Activated CD8-positive, alpha-beta memory T cell treated with anti-CD3 and anti-CD28 coated beads for 36 hours (primary cell): ENCODE measurements at regions not wholly inside any gene's neighbourhood (a gene's known extent, or its start where the extent isn't known, plus 50 kb on each side); places are given as distances from the start of the nearest gene placed in this dataset.

Experiments
- CTCF ChIA-PET: fragments of 350-600 bp; sonication (Branson Sonifier 250); formaldehyde crosslinking; loops from one replicate; lab custom pipeline; 2021; ENCODE audit warnings: antibody characterized with exemption; lab: Charles Lee
- POLR2A ChIA-PET: fragments of 350-600 bp; sonication (Branson Sonifier 250); formaldehyde crosslinking; loops from one replicate; lab custom pipeline; 2021; ENCODE audit warnings: antibody characterized with exemption; lab: Charles Lee

DNA sequence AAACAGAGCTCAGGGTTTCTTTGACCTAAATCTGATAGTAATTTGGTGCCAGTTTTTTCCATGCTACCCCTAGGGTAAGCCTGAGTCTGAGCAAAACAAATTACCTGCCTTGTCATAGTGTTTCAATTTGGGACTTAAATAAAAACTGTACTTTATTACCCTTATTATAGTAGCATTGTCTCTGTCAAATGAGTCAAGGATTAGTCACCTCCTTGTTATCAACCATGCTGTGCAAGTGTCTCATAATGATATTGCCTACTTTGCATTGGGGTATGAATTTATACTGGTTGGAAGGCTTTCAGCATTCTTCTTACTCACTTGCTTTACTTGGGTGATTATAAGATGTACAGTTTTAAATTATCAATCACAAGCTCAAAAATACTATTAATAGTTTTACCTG is 380.0 kb downstream of the LRFN5 start:
- POLR2A ChIA-PET = no interaction called here
- CTCF ChIA-PET = no interaction called here

DNA sequence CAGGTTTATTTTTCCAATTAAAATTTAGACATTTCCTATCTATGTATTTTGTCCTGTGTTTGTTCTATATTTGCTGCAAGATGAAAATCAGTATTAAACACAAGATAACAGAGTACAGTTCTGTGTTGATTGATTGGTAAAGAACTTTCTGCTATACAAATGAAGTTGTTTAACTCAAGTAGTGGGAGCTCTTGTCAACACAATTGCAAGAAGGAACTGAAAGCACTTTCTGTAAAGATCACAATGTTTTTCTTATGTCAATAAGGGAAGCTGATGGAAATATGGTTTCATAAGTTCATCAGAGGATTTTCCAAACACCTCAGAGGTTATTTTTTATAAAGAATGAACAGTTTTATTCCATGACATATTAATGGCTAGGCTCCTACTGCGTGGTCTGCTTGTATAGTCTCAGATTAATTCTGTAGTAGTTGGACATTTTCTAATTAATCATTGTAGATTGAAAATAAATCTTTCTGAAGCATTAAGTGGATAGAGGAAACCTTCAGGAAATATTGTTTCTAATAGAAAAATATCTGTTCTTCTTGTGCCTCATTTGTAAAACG is 379.5 kb downstream of the LRFN5 start:
- CTCF ChIA-PET = no interaction called here
- POLR2A ChIA-PET = no interaction called here

DNA sequence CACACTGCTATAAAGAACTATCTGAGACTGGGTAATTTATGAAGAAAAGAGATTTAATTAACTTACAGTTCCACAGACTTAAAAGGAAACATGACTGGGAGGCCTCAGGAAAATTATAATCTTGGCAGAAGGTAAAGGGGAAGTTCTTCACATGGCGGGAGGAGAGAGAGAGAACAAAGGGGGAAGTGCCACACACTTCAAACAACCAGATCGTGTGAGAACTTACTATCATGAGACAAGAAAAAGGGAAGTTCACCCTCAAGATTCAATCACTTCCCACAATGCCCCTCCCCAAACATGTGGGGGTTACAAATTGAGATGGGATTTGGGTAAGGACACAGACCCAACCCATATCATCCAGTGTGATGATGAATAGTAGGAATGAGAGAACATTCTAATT is 366.5 kb downstream of the LRFN5 start:
- POLR2A ChIA-PET = no interaction called here
- CTCF ChIA-PET = no interaction called here

DNA sequence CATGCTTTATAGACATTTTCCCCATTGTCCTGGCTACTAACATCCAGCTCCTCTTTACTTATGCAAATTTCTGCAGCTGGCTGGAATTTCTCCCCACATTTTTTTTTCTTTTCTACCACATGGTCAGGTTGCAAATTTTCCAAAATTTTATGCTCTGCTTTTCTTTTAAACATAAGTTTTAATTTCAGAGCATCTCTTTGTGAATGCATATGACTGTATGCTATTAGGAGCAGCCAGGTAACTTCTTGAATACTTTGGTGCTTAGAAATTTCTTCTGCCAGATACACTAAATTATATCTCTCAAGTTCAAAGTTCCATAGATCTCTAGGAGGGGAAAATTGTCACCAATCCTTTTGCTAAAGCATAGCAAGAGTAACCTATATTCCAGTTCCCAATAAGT is 365.9 kb downstream of the LRFN5 start:
- POLR2A ChIA-PET = no interaction called here
- CTCF ChIA-PET = interaction anchor here (1.1 kb wide), 1 partner anchor 17 kb away, joined by 3 read pairs; no protein-coding TSS in a partner anchor

DNA sequence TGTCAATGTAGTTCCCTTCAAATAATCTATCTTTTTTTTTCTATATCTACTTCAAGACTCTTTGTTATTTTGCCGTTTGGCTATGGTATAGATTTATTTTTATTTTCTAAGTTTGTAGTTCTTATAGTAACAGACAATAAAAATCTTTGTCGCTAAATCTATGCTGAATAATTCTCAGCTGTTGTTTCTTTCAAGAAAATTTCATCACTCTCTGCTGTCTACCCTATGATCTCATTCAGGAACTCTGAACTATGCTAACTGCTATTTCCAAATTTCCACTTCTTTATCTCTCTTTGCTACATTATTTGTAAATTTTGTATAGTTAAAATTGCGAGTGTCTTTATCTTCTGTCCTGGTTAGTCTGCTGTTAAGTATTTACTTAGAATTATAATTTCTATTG is 353.6 kb downstream of the LRFN5 start:
- CTCF ChIA-PET = no interaction called here
- POLR2A ChIA-PET = no interaction called here

DNA sequence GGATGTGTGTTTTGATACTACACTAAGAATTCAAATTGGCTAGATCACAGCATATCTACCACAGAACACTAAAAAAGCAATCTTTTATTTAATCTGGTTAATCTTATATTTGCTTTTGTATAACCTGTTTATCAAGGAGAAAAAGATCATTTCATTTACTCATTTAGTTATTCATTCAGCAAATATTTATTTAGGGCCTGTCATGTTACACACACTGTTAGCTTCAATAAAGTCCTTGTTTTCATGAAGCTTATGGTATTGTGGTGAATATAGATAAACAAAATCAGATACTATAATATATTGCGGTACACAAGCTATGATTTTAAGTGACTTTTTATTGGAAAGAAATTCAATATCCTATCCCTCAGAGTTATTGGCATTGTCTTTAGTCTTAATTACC is 350.8 kb downstream of the LRFN5 start:
- ChIA-PET CTCF (no interaction called here), POLR2A (no interaction called here)
